ENCODE measurements at regions not wholly inside any gene's neighbourhood (a gene's known extent, or its start where the extent isn't known, plus 50 kb on each side); places are given as distances from the start of the nearest gene placed in this dataset.

DNA sequence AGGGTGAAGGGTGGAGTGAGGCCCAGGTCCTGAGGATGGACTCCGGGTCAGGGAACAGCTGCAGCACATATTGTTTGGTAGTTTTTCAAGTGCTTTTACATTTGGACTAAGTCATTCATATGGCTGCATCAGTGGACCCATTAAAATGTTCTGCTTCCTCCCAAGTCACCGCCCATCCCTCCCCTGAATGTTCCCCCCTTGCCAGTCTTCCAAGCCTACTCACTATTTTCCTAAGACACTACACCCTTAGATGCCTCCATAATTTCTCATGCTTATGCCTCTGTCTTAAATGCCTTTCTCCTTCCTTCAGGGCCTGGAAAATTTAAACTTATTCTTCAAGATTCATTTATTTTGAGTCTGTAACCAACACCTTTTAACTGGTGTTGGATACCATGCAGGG is 86.6 kb upstream of the NR4A3 start:
- Mint-ChIP-seq H3K27ac (ENCODE audit: unreplicated experiment) (no peak overlapping the region), H3K27me3 (ENCODE audit: low read depth) (peaks cover 2% of the 10 kb centered on the region), H3K4me1 (ENCODE audit: low read depth) (peaks cover 4% of the 10 kb centered on the region), H3K9me3 (ENCODE audit: low read depth) (no peaks in the 10 kb centered on the region), H3K36me3 (ENCODE audit: low read depth) (no peaks in the 10 kb centered on the region), H3K4me3 (ENCODE audit: unreplicated experiment) (no peak overlapping the region)
- no peak for DNase-seq (ENCODE audit: low spot score)
- no peak for TF ChIP-seq CTCF (IDR thresholded peaks at IDR 0.05)

DNA sequence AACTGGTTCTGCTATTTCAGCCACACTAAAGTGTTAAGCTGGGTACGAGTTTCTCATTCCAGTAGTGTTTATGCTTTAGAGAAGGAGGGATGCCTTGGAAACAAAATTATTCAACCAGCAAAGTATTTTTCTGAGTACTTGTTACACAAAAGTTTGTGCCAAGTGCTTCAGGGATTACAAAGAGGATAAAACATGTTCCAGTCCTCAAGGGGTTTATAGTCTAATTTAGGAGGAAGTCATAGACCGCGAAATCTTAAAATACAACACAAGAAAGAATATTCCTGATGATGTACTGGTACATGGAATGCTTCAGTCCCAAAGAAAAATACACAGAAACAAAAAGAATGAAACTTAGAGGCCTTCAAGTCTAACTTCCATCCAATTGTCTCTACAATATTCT is 85.4 kb upstream of the NR4A3 start:
- no peak for TF ChIP-seq CTCF (IDR thresholded peaks at IDR 0.05)
- H3K36me3 Mint-ChIP-seq (ENCODE audit: low read depth) = no peaks in the 10 kb centered on the region
- H3K27ac Mint-ChIP-seq (ENCODE audit: unreplicated experiment) = no peak overlapping the region
- peaks cover 3% of the 10 kb centered on the region for H3K27me3 Mint-ChIP-seq (ENCODE audit: low read depth)
- H3K4me1 Mint-ChIP-seq (ENCODE audit: low read depth) = peaks cover 4% of the 10 kb centered on the region
- H3K9me3 Mint-ChIP-seq (ENCODE audit: low read depth) = no peaks in the 10 kb centered on the region
- no peak for DNase-seq (ENCODE audit: low spot score)
- H3K4me3 Mint-ChIP-seq (ENCODE audit: unreplicated experiment) = no peak overlapping the region

GRCh38 chr9:99737649-99738048 is 84.0 kb upstream of the NR4A3 start:
- Mint-ChIP-seq H3K4me3 (ENCODE audit: unreplicated experiment) (no peak overlapping the region), H3K9me3 (ENCODE audit: low read depth) (no peaks in the 10 kb centered on the region), H3K27me3 (ENCODE audit: low read depth) (peaks cover 3% of the 10 kb centered on the region), H3K36me3 (ENCODE audit: low read depth) (no peaks in the 10 kb centered on the region), H3K27ac (ENCODE audit: unreplicated experiment) (no peak overlapping the region), H3K4me1 (ENCODE audit: low read depth) (peaks cover 2% of the 10 kb centered on the region)
- no peak for DNase-seq (ENCODE audit: low spot score)
- TF ChIP-seq CTCF (IDR thresholded peaks at IDR 0.05) = no peak

GRCh38 chr9:99743006-99743405 is 78.7 kb upstream of the NR4A3 start:
- no peak for TF ChIP-seq CTCF (IDR thresholded peaks at IDR 0.05)
- Mint-ChIP-seq H3K36me3 (ENCODE audit: low read depth) (no peaks in the 10 kb centered on the region), H3K27ac (ENCODE audit: unreplicated experiment) (no peak overlapping the region), H3K9me3 (ENCODE audit: low read depth) (no peaks in the 10 kb centered on the region), H3K27me3 (ENCODE audit: low read depth) (peaks cover 2% of the 10 kb centered on the region), H3K4me3 (ENCODE audit: unreplicated experiment) (no peak overlapping the region), H3K4me1 (ENCODE audit: low read depth) (no peaks in the 10 kb centered on the region)
- DNase-seq (ENCODE audit: low spot score) = no peak

- no peak for TF ChIP-seq CTCF (IDR thresholded peaks at IDR 0.05)
- Mint-ChIP-seq H3K27me3 (ENCODE audit: low read depth) (peaks cover 2% of the 10 kb centered on the region), H3K4me1 (ENCODE audit: low read depth) (no peaks in the 10 kb centered on the region), H3K4me3 (ENCODE audit: unreplicated experiment) (no peak overlapping the region), H3K9me3 (ENCODE audit: low read depth) (no peaks in the 10 kb centered on the region), H3K27ac (ENCODE audit: unreplicated experiment) (no peak overlapping the region), H3K36me3 (ENCODE audit: low read depth) (no peaks in the 10 kb centered on the region)
- DNase-seq (ENCODE audit: low spot score) = no peak
These were observed 78.2 kb upstream of the NR4A3 start for GRCh38 chr9:99743455-99743854.

Measured in chondrocyte (in vitro differentiated cells).